HG03442 (cell line): ENCODE measurements at regions not wholly inside any gene's neighbourhood (a gene's known extent, or its start where the extent isn't known, plus 50 kb on each side); places are given as distances from the start of the nearest gene placed in this dataset.
"Not testable (repeated sequence)": the region's sequence is repeated elsewhere in the genome, so short reads cannot be mapped to it uniquely, and the experiment has no call there.

ENCODE experiments used
- ATAC-seq: cut with Tn5 transposase; IDR thresholded peaks from one replicate; pipeline ENCODE4 v1.9.1; 2021; ENCODE audit warnings: mild to moderate bottlenecking, moderate library complexity; ENCODE audit not compliant: unreplicated experiment

DNA sequence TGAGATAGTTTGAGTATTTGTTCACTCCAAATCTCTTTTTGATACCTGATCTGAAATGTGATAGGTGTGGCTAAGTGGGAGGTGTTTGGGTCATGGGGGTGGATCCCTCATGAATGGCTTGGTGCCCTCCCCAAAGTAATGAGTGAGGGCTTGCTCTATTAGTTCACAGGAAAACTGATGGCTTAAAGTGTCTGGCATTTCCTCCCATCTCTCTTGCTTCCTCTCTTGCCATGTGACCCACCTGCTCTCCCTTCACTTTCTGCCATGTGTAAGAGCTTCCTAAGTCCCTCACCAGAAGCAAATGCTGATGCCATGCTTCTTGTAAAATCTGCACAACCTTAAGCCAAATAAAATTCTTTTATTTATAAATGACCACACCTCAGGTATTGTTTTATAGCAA lies 61.1 kb downstream of the MAD2L1 start:
- ATAC-seq: no peak

DNA sequence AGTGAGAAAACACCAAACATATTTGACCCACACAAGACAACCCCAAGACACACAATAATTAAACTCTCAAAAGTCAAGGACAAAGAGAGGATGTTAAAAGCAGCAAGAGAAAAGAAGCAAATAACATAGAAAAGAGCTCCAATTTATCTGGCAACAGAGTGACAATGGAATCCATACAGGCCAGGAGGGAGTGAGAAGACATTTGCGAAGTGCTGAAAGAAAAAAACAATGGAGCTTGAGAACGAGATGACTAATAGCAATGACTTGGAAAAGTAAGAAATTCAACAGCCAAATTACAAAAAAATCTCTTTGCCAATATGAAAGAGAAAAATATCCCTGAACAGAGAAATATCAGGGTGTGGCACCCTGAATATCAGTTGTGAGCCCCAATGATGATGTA lies 61.6 kb downstream of the MAD2L1 start:
- no peak for ATAC-seq

DNA sequence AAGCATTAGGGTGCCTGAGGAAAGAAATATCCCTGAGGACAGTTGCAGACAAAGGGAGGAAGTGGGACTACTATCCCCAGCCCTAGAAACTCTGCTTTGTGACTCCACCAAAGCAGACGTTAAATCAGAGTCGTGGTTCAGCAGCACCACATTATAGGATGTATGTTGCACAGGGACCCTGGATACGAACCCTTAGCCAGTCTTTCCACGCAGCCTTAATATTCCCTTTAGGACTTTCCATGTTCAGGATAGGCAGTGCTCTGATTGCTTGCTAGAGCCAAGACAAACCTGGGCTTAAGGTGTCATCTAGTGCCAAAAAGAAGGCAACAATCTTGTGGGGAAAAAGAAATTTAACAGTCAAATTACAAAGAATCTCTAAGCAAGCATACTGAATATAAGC lies 62.6 kb downstream of the MAD2L1 start:
- no peak for ATAC-seq

DNA sequence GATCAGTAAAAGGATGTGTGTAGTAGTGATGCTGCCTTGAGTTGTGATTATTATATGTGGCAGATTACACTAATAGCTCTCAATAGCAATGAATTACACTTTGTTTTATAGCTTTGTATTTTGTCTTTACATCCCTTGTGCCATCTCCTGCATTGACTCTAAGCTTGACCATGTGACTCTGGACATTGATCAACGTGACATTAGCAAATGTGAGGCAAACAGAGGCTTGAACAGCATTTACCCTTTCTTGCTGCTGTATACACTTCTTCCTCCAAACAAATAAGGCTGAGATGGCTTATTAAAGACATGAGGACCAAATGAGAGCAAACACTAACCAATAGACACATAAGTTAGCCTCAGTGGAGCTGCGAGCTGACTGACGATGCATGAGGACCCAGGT lies 63.5 kb downstream of the MAD2L1 start:
- ATAC-seq: no peak

DNA sequence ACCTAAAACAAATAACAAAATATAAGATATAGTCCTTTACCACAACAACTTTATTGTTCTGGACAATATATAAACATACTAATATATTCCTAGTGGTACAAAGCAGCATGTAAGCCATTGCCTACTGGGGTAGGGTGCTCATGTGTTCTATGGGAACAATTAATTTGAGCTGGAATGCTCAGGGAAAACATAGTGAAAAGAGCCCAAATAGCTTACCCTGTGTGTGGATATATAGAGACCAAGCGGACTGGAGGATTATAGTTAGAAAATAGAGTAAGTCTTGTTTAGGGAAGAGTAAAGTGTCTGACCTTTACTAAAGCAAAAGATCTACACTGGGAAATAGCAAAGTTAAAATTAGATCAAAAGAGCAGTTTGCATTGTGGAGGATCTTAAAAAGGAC lies 64.8 kb downstream of the MAD2L1 start:
- ATAC-seq: no peak

DNA sequence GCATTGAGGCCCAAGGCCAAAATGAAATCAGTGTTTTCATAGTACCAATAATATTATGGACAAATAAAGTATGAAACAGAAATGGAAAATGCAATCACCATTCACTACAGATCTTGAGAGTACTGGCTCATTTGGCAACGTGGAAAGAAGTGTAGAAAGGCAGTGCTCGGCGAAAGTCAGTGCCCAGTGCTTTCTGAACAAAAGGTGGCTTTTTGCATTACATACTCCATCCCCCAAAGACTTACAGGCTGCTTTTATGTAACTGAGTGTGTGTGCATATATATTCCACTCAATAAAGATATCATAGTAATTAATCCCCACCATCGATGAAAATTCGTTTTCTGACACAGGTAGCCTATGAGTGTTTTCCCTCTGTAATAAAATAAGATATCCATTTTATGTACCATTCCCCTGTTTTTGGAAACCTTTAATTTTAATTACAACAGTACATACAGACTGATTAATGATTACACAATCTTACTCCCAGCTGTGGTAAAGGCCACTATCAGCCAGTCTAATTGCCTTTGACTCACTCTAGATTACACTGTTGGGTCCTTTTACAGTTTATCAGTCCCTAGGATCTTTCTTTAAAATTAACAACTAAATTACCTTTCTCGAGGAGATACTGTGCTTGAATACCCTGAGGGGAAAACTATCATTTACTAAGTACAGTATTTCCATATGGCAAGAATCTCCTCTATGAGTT lies 65.9 kb downstream of the MAD2L1 start:
- no peak for ATAC-seq

DNA sequence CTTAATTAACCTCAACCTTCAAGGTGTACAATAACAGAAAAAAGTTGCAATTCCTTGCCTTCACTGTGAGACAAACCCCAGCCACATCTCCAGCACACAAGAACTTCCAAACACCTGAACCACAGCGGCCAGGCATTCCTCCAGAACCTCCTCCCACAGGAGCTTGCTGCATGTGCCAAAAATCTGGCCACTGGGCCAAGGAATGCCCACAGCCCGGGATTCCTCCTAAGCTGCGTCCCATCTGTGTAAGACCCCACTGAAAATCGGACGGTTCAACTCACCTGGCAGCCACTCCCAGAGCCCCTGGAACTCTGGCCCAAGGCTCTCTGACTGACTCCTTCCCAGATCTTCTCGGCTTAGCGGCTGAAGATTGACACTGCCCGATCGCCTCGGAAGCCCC lies 70.6 kb downstream of the MAD2L1 start:
- not testable (repeated sequence) for ATAC-seq

DNA sequence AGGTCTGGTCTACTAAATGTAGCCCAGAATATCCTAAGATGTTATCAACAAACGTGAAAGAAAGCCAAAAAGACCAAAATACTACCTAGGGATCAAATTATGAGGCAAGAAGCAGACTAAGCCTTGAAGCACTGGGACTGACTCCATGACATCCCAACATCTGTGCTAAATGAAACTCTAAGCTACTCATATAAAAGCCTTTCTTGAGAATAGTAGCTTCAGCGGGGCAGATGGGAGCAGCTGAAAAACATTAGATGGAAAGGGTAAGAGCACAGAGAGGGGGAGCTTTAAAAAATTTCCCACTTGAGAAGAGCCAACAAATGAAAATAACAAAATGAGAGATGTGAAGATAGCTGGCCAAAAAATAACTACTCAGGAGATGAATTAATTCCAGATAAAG lies 81.7 kb downstream of the MAD2L1 start:
- ATAC-seq: no peak

DNA sequence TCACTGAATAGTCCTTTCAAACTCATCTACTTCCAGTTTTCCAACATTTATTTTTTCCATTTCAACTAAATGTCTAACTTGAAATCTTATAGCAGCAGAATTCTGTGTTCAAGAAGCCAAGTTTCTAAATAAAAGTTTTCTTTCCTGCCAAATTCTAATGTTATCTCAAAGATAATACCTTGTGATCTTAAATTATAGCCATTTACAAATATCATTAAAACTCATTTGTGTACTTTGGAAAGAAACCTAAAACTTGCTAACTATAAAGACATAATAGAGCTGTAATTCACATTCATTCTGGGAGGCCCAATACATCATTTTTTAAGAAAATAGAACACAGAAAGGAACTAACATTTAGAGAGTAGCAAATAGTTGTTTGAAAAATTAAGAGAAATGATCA lies 83.9 kb downstream of the MAD2L1 start:
- ATAC-seq: no peak

DNA sequence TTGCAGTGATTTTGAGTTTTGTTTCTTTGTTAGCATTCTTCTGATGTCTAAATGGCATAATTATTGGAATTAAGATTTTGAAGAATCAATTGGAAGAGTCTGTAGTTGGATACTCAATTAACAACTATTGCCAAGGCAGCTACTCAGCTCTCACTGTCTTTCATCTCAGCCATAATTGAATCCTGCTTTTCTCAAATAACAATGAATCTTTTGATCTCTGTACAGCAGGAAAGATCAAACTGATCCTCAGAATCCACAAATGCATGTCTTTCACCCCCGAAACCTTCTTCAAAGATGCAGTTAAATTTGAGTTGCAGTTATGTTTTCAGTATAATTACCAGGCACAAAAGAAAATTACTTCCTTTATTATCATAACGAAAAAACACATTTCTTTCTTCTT lies 86.2 kb downstream of the MAD2L1 start:
- no peak for ATAC-seq

DNA sequence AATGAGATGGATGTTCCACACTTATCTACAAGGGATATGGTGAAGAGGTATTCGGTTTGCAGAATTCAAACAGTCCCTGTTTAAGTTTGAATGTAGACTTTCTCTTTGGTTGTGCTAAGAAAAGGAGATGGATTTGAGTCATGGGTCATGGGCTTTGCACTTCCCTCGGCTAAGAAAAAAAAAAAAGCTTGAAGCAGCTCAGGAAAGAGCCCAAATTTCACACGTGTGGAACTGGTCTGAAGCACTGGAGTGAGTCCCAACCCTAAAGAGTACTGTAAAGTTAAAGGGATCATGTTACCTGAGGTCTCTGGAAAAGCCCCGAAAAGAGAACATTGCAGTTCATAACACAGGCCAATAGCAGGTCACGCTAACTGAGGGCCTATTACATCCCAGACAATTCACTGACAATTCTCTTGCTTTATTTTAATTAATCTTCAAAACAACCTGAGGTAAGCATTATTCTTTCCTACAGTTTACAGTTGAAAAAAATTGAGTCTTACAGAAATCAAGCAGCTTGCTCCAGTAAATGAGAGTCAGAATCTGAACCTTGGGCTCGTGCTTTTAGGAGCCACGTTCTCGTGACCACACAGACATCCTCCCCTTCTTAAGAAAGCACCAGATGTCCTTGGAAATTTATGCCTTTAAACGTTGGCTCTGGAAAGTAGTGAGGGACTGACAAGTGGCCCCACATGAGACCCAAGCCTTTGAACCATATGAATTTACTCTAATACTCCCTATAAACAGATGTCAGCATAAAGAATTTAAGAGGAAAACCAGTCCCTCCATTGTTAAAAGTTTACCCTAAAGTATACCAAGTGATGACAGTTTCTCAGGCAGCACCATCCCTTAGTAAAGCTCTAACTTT lies 89.3 kb downstream of the MAD2L1 start:
- no peak for ATAC-seq

DNA sequence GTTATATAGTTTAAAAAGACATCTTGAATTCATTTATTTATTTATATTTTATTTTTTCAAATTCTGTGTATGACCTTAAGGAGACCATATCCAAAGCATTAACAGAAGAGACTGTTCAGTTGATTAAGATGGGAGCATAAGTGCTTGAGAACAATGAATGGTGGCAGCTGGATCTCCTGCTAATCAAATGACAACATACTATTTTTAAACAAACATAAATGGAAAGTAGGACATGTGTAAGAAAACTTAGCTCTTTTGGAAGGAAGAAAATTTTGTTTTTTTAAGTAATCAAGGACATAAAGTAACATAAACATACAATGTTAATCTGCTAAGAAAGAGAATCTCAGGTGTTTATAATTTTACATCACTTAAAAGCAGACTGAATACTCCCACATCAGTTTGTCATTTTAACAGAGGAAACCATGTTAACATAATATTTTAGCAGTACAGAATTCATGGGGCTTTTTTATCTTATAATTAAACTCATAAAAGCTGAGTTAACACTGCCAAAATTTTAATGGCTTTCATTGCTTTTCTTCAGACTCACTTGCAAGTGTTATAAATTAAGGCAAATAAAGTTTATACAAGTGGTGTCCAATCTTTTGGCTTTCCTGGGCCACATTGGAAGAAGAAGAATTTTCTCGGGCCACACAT lies 95.1 kb downstream of the MAD2L1 start:
- ATAC-seq: no peak

DNA sequence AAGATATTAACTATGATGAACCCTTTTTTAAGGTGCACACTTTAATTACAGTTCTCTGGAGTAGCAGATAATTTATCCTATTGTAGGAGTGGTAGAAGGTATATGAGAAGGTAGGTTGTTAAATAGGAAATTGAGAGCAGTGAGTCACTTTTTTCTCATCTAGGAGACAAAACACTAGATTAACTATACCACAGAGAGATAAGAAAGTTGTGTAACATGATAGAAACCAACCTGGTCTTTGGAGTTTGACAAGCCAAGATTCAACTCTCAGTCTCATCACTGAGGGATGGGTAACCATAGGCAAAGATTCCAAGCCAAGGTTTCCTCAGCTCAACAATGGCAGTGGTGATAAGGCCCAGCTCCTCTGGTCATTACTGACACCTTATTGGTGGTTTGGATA lies 104.0 kb downstream of the MAD2L1 start:
- no peak for ATAC-seq

DNA sequence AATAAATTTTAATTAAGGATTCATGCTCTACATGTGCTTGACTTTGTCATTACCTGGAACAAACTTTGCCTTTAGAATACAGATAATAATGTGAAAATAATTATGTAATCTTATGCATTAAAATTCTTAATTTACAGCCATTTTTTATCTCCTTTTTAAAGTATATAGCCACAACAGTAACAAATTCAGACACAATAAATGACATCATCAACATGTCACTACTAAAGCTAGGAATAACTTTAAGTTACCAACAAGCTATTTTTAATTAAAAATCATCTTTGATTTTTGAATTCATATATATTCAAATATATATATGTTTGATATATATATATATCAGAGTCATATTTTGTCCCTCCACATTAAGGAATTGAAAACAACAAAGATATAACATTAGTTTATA lies 107.7 kb downstream of the MAD2L1 start:
- no peak for ATAC-seq

DNA sequence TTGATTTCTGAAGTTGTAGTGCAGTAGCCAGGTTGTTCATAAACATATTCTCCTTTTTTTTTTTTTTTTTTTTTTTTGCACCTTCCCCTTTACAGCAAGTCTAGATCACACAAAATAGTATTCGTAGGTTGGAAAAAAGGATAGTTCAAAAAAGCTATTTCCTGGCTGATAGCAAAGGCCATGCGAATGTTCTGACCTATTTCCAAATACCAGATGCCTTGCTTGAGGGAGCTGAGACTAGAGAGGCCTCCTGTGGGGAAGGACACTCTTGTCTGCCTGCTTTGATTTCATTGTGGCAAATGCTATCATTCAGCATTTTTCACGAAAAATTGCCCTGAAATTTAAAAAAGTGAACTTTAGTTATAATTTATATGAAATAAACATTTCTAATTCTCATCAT lies 111.4 kb downstream of the MAD2L1 start:
- ATAC-seq: no peak

DNA sequence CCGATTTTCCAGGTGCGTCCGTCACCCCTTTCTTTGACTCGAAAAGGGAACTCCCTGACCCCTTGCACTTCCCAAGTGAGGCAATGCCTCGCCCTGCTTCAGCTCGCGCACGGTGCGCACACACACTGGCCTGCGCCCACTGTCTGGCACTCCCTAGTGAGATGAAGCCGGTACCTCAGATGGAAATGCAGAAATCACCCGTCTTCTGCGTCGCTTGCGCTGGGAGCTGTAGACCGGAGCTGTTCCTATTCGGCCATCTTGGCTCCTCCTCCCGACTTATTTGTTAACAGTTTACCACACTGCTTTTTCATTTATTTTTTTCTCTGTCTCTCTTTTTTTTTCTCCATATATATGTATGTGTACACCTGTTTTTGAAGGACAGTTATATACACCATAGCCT lies 112.2 kb downstream of the MAD2L1 start:
- ATAC-seq: not testable (repeated sequence)

DNA sequence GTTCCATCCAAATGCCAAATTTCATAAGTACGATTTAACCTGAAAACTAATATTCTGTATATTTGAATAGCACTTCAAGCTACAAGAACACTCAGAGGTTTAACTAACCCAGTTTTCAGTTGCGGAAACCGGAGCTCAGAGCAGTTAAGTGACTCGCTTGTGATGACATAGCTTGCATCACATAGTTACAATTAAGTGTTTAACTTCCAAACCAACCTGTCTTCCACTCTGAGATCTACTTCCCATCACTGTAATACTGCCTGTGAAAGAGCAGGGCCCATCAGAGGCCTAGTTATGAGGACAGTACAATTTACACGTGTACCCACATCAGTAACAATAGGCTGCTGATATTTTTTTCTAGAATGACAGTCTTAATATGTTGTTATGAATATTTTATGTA lies 120.3 kb downstream of the MAD2L1 start:
- no peak for ATAC-seq

DNA sequence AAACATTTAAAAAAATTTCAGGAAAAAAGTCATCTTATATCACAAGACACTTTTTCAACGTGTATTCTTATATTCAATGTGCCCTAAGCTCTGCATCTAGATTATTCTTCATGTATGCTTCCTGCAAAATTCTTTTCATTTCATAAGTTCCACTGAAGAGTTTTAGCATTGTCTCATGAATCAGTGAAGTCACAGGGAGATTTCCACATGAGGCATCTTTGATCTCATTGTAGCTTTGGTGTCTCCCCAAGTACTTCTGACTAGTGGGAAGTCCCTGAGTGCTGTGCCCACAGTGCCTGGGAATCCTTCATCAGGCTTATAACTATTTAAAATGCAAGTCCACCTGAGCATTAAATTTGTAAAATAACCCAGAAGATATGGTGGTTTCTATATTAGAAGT lies 123.8 kb downstream of the MAD2L1 start:
- no peak for ATAC-seq

DNA sequence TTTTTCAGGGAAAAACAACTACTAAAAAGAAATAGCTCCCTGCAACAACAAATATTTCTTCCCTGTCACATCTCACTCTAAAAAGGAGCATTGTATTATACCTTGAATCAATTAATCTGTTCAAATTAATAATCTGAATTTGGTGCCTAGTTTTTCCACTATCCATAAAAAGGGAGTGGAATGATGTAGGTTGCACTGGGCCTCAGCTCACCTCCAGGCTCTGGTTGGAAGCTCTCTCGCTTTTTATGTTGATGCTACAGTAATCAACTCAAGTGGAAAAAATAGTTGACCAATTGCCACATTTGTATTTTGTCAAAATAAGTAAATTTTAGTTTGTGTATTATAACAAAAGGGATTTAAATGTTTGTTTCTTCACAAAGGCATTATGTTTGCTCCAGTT lies 126.1 kb downstream of the MAD2L1 start:
- no peak for ATAC-seq

DNA sequence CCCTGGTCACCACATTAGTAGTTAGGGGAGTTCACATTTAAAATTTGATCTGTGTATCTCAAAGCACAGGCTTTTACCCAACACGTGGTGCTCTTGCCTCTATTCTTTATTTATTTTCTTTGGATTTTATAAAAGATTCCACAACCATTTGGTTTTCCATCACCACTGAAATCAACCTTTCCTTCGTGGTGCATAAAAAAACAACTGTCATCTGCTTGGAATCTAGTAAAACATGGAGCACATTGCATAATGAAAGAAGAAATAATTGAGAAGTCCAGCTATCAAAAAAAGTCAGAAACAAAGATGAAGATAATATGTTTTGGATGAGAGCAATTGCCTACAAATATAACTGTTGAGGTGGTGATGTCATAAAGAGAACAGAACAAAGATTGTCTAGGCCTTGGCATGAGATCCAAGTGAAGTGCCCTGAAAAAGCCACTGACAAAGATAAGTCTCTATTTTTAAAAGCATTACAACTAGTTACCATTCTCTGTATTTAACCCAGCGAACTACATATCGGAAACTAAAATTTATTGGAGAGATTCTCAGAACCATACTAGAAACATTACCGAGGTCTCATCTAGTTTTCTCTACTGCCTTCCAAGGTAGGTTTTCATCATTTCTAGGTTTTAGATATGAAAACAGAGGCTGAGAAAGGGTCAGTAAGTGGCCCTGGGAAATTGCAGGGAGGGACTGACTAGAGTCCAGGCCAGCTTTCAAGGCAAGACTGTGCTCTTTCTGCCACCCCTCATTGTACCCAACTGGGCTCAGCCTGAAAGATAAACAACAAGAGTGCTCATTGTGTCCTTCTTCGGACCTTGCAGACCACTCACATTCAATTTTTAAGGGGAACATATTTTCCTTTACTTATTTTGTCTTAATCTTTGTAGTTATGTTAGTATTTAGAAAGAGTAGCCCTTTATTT lies 127.3 kb downstream of the MAD2L1 start:
- ATAC-seq: no peak

DNA sequence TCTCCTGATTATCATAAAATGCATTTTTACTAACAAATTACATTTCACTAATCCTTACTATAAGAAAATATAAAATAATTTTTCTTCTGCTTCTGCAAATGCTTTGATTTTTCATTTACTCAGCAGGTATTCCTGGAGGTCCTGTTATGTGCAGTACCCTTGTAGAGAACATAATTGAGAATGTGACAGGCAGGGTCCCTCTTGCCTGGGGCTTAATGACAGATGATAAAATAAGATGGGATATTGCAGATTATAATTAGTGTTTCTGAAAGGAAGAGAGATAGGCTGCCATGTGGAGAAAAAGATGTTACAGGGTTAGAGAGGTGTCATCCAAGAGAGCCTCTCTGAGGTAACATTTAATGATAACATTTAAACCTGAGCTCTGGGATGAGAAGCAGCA lies 128.9 kb downstream of the MAD2L1 start:
- no peak for ATAC-seq
